ENCODE measurements at regions not wholly inside any gene's neighbourhood (a gene's known extent, or its start where the extent isn't known, plus 50 kb on each side); places are given as distances from the start of the nearest gene placed in this dataset.

DNA sequence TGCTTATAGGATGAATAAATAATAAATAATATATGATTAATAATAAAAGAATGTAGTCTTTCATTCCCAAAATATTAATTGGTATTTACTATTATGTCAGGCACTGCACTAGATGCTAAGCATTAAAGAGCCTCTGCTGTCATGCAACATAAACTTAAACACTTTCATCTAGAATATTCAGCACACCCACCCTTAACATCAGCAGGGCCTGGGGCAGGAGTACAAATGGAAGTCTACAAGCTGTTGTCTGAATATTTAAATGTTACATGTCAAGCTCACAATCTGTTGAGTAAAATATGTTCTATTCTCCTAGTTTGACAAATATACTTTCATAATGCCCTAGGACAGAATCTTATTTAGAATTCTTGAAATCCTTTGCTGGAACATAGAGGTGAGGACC lies 395.1 kb downstream of the EPM2A start:
- TF ChIP-seq EZH2 (IDR thresholded peaks at IDR 0.05; ENCODE audit: low read length, unreplicated experiment) (no peak), EZH2phosphoT487 (IDR thresholded peaks at IDR 0.05; ENCODE audit: borderline replicate concordance, low read length) (no peak)
- TF ChIP-seq, protein P1, sequence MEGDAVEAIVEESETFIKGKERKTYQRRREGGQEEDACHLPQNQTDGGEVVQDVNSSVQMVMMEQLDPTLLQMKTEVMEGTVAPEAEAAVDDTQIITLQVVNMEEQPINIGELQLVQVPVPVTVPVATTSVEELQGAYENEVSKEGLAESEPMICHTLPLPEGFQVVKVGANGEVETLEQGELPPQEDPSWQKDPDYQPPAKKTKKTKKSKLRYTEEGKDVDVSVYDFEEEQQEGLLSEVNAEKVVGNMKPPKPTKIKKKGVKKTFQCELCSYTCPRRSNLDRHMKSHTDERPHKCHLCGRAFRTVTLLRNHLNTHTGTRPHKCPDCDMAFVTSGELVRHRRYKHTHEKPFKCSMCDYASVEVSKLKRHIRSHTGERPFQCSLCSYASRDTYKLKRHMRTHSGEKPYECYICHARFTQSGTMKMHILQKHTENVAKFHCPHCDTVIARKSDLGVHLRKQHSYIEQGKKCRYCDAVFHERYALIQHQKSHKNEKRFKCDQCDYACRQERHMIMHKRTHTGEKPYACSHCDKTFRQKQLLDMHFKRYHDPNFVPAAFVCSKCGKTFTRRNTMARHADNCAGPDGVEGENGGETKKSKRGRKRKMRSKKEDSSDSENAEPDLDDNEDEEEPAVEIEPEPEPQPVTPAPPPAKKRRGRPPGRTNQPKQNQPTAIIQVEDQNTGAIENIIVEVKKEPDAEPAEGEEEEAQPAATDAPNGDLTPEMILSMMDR (conservative IDR thresholded peaks at IDR 0.05; ENCODE audit: low read depth, low read length): no peak

Data from PC-3 (cell line).